Posterior cingulate gyrus (tissue), 11 donors: ENCODE measurements at regions not wholly inside any gene's neighbourhood (a gene's known extent, or its start where the extent isn't known, plus 50 kb on each side); places are given as distances from the start of the nearest gene placed in this dataset.

Source experiments
- DNase-seq, 10 donors: peaks; one replicate each; pipeline versions ENCODE4 v3.0.0 to v3.0.0-alpha.2; 2020 to 2021; ENCODE audit warnings: mixed read lengths in 3 of 10
- intact Hi-C: fragments of 100-400 bp; cut with DNase I; formaldehyde crosslinking; loops from one replicate; pipeline ENCODE4 v1.15.1; 2023

GRCh38 chr18:55069497-55069896, 110.2 kb upstream of the CCDC68 start:
- intact Hi-C loops = no loop called here
- peak in 1 of 10 donors; percentile 71 for DNase-seq

- DNase-seq = no peak
- intact Hi-C loops = no loop called here
Measured at GRCh38 chr18:55064760-55065159, 105.5 kb upstream of the CCDC68 start.

DNA sequence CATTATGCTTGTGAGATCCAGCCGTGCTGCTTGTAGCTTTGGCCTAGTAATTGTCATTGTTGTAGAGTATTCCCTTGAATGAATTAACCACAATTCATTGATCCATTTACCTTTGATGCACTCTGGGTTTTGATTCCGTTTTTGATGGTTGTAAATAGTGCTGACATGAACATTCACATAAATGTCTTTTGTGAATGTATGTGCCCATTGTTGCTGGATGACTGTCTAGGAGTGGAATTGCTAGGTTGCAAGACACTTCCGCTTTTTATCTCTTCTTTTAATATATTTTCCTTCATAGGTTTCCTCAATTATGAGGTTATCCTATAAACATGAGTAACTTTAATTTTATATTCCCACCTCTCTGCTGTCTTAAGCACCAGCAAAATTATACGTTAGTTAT, 104.8 kb upstream of the CCDC68 start:
- intact Hi-C loops = no loop called here
- DNase-seq = no peak

DNA sequence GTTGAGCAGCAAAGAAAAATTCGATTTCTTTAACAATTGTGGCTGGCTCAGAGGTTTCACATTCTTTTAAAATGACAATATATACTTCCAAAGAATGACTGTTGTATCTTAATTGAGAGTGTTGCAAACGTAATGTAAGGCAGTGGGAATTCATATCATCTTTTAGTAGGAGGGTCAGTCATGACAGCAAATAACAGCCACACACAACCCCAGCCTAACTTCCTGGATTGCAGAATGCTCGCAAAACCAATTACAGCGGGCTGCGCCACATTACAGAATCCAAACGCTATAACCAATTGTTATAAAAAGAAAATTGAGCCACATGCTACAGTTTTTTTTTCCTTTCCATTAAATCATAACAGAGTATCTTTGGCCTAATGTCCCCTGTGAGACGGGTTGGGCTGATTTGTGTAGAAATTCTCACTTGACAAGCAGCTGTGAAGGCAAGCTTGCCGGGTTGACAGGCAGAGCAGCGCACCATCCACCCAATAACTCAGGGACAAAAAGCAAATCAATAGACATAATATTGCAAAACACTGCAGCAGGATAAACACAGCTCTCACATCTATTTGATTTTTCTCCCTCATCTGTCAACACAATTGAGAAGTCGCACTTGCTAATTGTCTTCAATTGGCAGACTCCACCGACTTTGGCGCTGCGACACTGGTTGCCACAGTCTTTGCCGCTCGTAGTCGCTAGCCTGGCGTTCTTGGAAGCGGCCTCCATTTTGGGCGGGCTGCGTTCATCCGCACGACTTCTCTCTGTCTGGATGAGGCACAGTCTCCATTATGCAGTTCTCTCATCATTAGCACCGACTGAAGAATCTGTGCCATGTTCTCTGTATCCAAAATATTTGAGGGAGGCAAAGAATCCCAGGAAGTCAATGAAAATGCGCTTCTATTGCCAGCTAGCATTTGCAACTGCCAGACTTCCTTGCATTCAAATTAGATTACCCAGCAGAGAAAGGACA, 95.0 kb upstream of the CCDC68 start:
- DNase-seq = peak; percentile 51 to 94 (median 70)
- intact Hi-C loops = no loop called here

GRCh38 chr18:55048892-55049291, 89.6 kb upstream of the CCDC68 start:
- intact Hi-C loops = no loop called here
- no peak for DNase-seq

DNA sequence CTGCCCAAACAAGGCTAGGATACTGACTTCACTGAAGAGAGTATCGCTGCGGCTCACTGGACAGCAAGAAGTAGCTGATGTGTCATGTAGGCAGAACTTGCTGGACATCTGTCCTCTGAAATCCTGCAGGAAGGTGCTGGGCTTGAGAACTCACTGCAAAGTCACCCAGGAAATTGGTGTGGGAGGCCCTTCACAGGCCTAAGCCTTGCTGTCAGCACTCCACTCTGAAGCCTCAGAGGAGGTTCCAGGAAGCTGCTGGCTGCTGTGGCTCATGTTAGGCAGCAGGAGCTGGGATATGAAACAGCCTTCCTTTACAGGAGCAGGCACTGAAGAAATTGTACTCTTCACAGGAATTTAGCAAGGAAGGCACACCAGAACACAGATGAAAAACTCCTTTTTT, 88.3 kb upstream of the CCDC68 start:
- intact Hi-C loops = no loop called here
- peak in 6 of 10 donors; percentile 22 to 84 (median 54) for DNase-seq

- intact Hi-C loops = no loop called here
- no peak for DNase-seq
Measured at GRCh38 chr18:55041366-55041765, 82.1 kb upstream of the CCDC68 start.

- intact Hi-C loops = no loop called here
- no peak for DNase-seq
Measured at GRCh38 chr18:55038162-55038561, 78.9 kb upstream of the CCDC68 start.

DNA sequence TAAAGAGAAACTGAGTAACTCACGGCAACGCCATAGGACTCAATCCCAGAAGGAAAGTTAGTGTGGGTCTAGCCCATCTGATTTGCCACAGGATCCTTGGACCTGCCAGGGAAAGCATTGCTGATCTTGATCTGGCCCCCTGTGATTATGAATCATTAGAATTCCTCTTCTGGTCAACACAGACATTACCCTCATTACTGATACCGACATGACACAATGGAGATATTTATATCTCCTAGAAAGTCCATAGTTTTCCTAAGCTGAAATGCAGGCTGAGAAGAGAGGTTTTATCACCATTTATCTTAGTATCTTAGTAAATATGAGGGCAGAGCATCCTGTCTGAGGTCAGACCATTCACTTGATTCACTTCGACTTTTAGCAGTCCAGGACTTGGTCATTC, 75.5 kb upstream of the CCDC68 start:
- DNase-seq = no peak
- intact Hi-C loops = no loop called here

DNA sequence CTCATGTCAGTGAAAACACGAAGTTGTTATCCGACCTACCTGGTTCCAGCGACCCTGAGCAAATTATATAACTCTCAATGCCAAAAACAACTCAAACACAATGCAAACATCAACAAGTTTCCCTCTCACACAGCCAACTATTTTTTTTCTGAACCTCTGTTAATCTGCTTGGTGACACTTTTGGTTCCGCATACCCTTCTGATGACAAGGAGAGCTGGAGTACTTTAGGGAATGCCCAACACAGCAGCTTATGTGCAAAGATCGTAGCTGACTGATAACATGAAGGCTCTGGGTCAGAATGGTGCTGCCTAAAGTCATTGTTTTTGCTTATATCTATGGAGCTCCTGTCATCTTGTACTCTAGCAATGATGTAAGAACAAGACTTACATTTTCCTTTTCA, 72.7 kb upstream of the CCDC68 start:
- intact Hi-C loops = no loop called here

DNA sequence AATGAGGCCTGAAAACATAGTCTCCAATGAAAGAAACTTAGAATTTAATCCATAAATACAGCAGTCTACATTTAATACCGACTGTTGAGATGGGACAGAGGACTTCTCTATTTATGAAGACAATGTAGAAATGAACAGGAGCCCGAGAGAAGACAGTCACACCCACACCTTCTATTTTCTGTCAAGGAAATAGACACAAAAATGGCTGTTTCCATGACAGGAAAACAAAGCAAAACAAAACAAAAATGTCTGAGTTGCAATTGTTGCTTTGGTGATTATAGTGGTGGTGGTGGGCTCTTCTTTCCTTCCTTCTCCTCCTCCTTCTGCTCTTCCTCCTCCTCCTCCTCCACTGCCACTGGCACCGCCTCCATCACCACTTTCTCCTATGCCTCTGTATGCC, 72.3 kb upstream of the CCDC68 start:
- intact Hi-C loops = no loop called here
- no peak for DNase-seq

More for the DNA sequence above, 72.7 kb upstream of the CCDC68 start:
- no peak for DNase-seq

- intact Hi-C loops = no loop called here
- DNase-seq = no peak
Measured at GRCh38 chr18:55031164-55031563, 71.9 kb upstream of the CCDC68 start.

DNA sequence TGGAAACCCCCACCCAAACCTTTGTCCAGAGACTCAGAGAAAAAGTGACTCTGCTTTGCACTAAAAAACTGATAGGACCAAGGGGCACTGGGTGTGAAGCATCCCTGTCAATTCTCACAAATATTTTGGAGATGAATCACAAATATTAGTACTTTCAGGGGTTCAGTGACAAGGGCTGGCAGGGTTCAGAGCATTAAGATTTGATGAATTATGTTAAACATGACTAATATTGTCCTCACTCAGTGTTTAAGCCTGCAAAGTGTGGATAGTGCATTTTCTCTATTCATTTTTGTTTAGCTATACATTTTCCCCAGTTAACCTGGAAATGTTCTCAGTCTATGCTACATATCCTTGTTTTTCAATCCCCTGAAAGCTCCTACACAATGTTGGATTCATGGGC, 65.3 kb upstream of the CCDC68 start:
- intact Hi-C loops = no loop called here
- no peak for DNase-seq

GRCh38 chr18:55018602-55019001, 59.3 kb upstream of the CCDC68 start:
- intact Hi-C loops = no loop called here
- no peak for DNase-seq

DNA sequence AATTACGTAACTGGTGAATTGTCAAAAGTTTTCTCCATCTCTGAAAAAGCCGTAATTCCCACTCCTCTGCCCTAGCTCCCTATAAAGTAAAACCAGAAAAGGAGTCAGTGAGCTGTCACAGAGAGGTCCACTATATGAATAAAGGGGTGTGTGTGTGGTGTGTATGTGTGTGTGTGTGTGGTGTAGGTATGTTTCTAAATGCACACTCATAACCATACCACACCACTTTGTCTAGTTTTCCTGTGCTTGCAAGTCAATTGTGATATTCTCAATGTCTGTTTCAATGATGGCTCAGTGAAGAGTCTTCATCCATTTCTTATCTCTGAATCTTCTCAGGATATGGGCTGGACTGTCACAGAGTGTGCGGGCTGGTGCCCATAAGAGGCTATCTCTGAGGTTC, 54.8 kb upstream of the CCDC68 start:
- intact Hi-C loops = no loop called here

GRCh38 chr18:55013685-55014084, 54.4 kb upstream of the CCDC68 start:
- intact Hi-C loops = no loop called here
- no peak for DNase-seq

More for the DNA sequence above, 54.8 kb upstream of the CCDC68 start:
- DNase-seq = no peak

- intact Hi-C loops = no loop called here
Measured at GRCh38 chr18:55013086-55013485, 53.8 kb upstream of the CCDC68 start.

GRCh38 chr18:55012008-55012407, 52.7 kb upstream of the CCDC68 start:
- DNase-seq = no peak
- intact Hi-C loops = no loop called here

More at GRCh38 chr18:55013086-55013485, 53.8 kb upstream of the CCDC68 start:
- DNase-seq = no peak
